ENCODE measurements at regions not wholly inside any gene's neighbourhood (a gene's known extent, or its start where the extent isn't known, plus 50 kb on each side); places are given as distances from the start of the nearest gene placed in this dataset.

GRCh38 chr16:80150978-80151721 is 389.6 kb upstream of the DYNLRB2 start:
- no peak for DNase-seq (ENCODE audit: unreplicated experiment)
- Mint-ChIP-seq H3K4me1 (ENCODE audit: insufficient read depth, unreplicated experiment) (peaks cover 5% of the 10 kb centered on the region), H3K27me3 (ENCODE audit: insufficient read depth, unreplicated experiment) (no peaks in the 10 kb centered on the region), H3K27ac (ENCODE audit: low read depth, unreplicated experiment) (no peak overlapping the region), H3K9me3 (ENCODE audit: unreplicated experiment) (no peaks in the 10 kb centered on the region), H3K4me3 (ENCODE audit: unreplicated experiment) (no peak overlapping the region), H3K36me3 (ENCODE audit: insufficient read depth, unreplicated experiment) (peaks cover 4% of the 10 kb centered on the region)
- no peak for TF ChIP-seq CTCF (IDR thresholded peaks at IDR 0.05; ENCODE audit: unreplicated experiment)
- POLR2A ChIA-PET = no interaction called here
- no TSS peak for BruUV-seq (replicated peaks)
- CTCF ChIA-PET = no interaction called here
- intact Hi-C loops (cut with micrococcal nuclease) = no loop called here

GRCh38 chr16:80148826-80149225 is 392.0 kb upstream of the DYNLRB2 start:
- Mint-ChIP-seq H3K36me3 (ENCODE audit: insufficient read depth, unreplicated experiment) (peaks cover 4% of the 10 kb centered on the region), H3K9me3 (ENCODE audit: unreplicated experiment) (no peaks in the 10 kb centered on the region), H3K4me1 (ENCODE audit: insufficient read depth, unreplicated experiment) (peaks cover 5% of the 10 kb centered on the region), H3K27me3 (ENCODE audit: insufficient read depth, unreplicated experiment) (no peaks in the 10 kb centered on the region), H3K4me3 (ENCODE audit: unreplicated experiment) (no peak overlapping the region), H3K27ac (ENCODE audit: low read depth, unreplicated experiment) (no peak overlapping the region)
- no peak for TF ChIP-seq CTCF (IDR thresholded peaks at IDR 0.05; ENCODE audit: unreplicated experiment)
- ChIA-PET CTCF (no interaction called here), POLR2A (no interaction called here)
- DNase-seq (ENCODE audit: unreplicated experiment) = no peak
- no TSS peak for BruUV-seq (replicated peaks)
- intact Hi-C loops (cut with micrococcal nuclease) = no loop called here

GRCh38 chr16:80147026-80147655 is 393.7 kb upstream of the DYNLRB2 start:
- no peak for TF ChIP-seq CTCF (IDR thresholded peaks at IDR 0.05; ENCODE audit: unreplicated experiment)

GRCh38 chr16:80144191-80144590 is 396.6 kb upstream of the DYNLRB2 start:
- peaks cover 7% of the 10 kb centered on the region for H3K9me3 Mint-ChIP-seq (ENCODE audit: unreplicated experiment)
- H3K4me3 Mint-ChIP-seq (ENCODE audit: unreplicated experiment) = no peak overlapping the region
- no peak for DNase-seq (ENCODE audit: unreplicated experiment)
- no TSS peak for BruUV-seq (replicated peaks)
- ChIA-PET CTCF (no interaction called here), POLR2A (interaction anchor here (0.7 kb wide), 1 partner anchor 16 kb away, joined by 3 read pairs; no protein-coding TSS in a partner anchor)
- H3K27me3 Mint-ChIP-seq (ENCODE audit: insufficient read depth, unreplicated experiment) = peaks cover 14% of the 10 kb centered on the region
- TF ChIP-seq CTCF (IDR thresholded peaks at IDR 0.05; ENCODE audit: unreplicated experiment) = no peak
- peaks cover 4% of the 10 kb centered on the region for H3K36me3 Mint-ChIP-seq (ENCODE audit: insufficient read depth, unreplicated experiment)
- H3K27ac Mint-ChIP-seq (ENCODE audit: low read depth, unreplicated experiment) = no peak overlapping the region
- intact Hi-C loops (cut with micrococcal nuclease) = no loop called here
- H3K4me1 Mint-ChIP-seq (ENCODE audit: insufficient read depth, unreplicated experiment) = peaks cover 5% of the 10 kb centered on the region

More at GRCh38 chr16:80147026-80147655, 393.7 kb upstream of the DYNLRB2 start:
- intact Hi-C loops (cut with micrococcal nuclease) = no loop called here
- H3K9me3 Mint-ChIP-seq (ENCODE audit: unreplicated experiment) = no peaks in the 10 kb centered on the region
- H3K36me3 Mint-ChIP-seq (ENCODE audit: insufficient read depth, unreplicated experiment) = peaks cover 4% of the 10 kb centered on the region
- no peak for DNase-seq (ENCODE audit: unreplicated experiment)
- no TSS peak for BruUV-seq (replicated peaks)
- no peaks in the 10 kb centered on the region for H3K27me3 Mint-ChIP-seq (ENCODE audit: insufficient read depth, unreplicated experiment)
- H3K27ac Mint-ChIP-seq (ENCODE audit: low read depth, unreplicated experiment) = no peak overlapping the region
- ChIA-PET CTCF (interaction anchor here (0.6 kb wide), 1 partner anchor 47 kb away, joined by 3 read pairs; no protein-coding TSS in a partner anchor), POLR2A (no interaction called here)
- H3K4me1 Mint-ChIP-seq (ENCODE audit: insufficient read depth, unreplicated experiment) = peaks cover 5% of the 10 kb centered on the region
- H3K4me3 Mint-ChIP-seq (ENCODE audit: unreplicated experiment) = no peak overlapping the region

Measured in MCF 10A (cell line).